ENCODE measurements at regions not wholly inside any gene's neighbourhood (a gene's known extent, or its start where the extent isn't known, plus 50 kb on each side); places are given as distances from the start of the nearest gene placed in this dataset.
A peak's percentile ranks its signal among the peaks of the same experiment; 100 is the strongest.

DNA sequence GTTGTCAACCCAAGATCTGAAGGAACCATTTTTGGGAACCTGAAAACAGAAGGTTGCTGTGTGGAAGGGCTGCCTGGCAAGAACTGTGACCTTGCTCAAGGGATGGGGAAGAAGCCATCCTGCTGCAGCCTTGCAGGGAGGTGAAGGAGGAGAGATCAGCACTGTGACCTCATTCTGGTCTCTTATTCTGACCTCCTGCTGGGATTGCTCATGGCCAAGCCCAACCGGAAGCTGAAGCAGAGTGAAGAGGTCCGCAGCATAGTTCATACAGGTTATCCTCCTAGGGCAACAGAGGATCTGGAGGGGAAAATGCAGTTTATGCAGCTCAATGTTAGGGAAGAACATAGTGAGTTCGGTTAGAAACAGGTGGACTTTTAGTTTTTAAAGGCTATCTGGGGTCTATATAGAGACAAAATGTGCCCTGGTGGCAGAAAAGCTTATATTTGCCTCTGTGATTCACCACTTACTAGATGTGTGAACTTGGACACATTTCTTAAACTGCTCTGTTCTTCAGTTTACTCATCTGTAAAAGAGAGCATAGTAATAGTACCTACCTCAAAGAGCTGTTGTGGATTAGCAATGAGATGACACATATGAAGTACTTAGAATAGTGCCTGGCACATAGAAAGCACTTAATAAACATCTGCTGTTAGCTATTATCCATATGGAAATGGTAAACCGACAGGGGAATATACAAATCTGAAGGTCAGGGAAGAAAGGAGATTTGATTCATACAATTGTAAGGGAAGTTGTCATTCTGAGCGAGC, 57.9 kb upstream of the BNC2 start:
- H3K27me3 ChIP-seq (ENCODE audit: insufficient read depth, low read length): no peaks in the 10 kb centered on the region
- H3K4me1 ChIP-seq (ENCODE audit: control insufficient read depth in 1 of 2, insufficient read depth in 2 of 2, low read length in 2 of 2): no peaks in the 10 kb centered on the region
- H3K4me2 ChIP-seq (ENCODE audit: low read length): no peak overlapping the region
- DNase-seq (ENCODE audit: low read depth, low spot score) (no peak), ATAC-seq (peak; percentile 25; the same call in 1 of the 2 replicates)
- H3K27ac ChIP-seq (ENCODE audit: low read depth, low read length): no peak overlapping the region
- no TSS peak for BruUV-seq (replicated peaks)
- ChIA-PET CTCF (no interaction called here), POLR2A (no interaction called here), RAD21 (ENCODE audit: low non-redundant PET in 1 of 2, low total read pairs in 2 of 2, uncharacterized antibody in 2 of 2, unreplicated experiment in 2 of 2) (no interaction called here)
- H3K79me2 ChIP-seq (ENCODE audit: insufficient read depth, low read length): no peaks in the 10 kb centered on the region
- H2AFZ ChIP-seq (ENCODE audit: low read depth, low read length, poor library complexity, severe bottlenecking): no peak overlapping the region
- H3K4me3 ChIP-seq (replicated peaks in 1 of 2; ENCODE audit: low read depth in 1 of 2, low read length in 2 of 2): no peak overlapping the region
- H3K36me3 ChIP-seq (ENCODE audit: control insufficient read depth in 1 of 2, insufficient read depth in 2 of 2, low read length in 2 of 2): no peaks in the 10 kb centered on the region
- H3K9me3 ChIP-seq (ENCODE audit: control insufficient read depth in 1 of 2, insufficient read depth in 1 of 2, low read depth in 1 of 2, low read length in 2 of 2): no peaks in the 10 kb centered on the region
- TF ChIP-seq, protein P1, sequence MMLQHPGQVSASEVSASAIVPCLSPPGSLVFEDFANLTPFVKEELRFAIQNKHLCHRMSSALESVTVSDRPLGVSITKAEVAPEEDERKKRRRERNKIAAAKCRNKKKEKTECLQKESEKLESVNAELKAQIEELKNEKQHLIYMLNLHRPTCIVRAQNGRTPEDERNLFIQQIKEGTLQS (IDR thresholded peaks at IDR 0.05): no peak
- no peak for TF ChIP-seq SP1 (IDR thresholded peaks at IDR 0.05; ENCODE audit: low read depth)
- no peak for TF ChIP-seq JUND (IDR thresholded peaks at IDR 0.05)
- no peak for TF ChIP-seq ZFX (IDR thresholded peaks at IDR 0.05)
- TF ChIP-seq, protein P2, sequence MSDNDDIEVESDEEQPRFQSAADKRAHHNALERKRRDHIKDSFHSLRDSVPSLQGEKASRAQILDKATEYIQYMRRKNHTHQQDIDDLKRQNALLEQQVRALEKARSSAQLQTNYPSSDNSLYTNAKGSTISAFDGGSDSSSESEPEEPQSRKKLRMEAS (IDR thresholded peaks at IDR 0.05): no peak
- no peak for TF ChIP-seq CBX3 (IDR thresholded peaks at IDR 0.05; ENCODE audit: low read depth)
- no peak for TF ChIP-seq EGR1 (IDR thresholded peaks at IDR 0.05; ENCODE audit: low read depth)
- TF ChIP-seq TCF7L2 (IDR thresholded peaks at IDR 0.05; ENCODE audit: borderline replicate concordance, extremely low read depth, insufficient read depth, insufficient read length): no peak
- TF ChIP-seq SRF (IDR thresholded peaks at IDR 0.05; ENCODE audit: low read depth): no peak
- TF ChIP-seq, protein P3, sequence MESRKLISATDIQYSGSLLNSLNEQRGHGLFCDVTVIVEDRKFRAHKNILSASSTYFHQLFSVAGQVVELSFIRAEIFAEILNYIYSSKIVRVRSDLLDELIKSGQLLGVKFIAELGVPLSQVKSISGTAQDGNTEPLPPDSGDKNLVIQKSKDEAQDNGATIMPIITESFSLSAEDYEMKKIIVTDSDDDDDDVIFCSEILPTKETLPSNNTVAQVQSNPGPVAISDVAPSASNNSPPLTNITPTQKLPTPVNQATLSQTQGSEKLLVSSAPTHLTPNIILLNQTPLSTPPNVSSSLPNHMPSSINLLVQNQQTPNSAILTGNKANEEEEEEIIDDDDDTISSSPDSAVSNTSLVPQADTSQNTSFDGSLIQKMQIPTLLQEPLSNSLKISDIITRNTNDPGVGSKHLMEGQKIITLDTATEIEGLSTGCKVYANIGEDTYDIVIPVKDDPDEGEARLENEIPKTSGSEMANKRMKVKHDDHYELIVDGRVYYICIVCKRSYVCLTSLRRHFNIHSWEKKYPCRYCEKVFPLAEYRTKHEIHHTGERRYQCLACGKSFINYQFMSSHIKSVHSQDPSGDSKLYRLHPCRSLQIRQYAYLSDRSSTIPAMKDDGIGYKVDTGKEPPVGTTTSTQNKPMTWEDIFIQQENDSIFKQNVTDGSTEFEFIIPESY (IDR thresholded peaks at IDR 0.05; ENCODE audit: extremely low read depth, insufficient replicate concordance, low read length): no peak
- TF ChIP-seq, protein P4, sequence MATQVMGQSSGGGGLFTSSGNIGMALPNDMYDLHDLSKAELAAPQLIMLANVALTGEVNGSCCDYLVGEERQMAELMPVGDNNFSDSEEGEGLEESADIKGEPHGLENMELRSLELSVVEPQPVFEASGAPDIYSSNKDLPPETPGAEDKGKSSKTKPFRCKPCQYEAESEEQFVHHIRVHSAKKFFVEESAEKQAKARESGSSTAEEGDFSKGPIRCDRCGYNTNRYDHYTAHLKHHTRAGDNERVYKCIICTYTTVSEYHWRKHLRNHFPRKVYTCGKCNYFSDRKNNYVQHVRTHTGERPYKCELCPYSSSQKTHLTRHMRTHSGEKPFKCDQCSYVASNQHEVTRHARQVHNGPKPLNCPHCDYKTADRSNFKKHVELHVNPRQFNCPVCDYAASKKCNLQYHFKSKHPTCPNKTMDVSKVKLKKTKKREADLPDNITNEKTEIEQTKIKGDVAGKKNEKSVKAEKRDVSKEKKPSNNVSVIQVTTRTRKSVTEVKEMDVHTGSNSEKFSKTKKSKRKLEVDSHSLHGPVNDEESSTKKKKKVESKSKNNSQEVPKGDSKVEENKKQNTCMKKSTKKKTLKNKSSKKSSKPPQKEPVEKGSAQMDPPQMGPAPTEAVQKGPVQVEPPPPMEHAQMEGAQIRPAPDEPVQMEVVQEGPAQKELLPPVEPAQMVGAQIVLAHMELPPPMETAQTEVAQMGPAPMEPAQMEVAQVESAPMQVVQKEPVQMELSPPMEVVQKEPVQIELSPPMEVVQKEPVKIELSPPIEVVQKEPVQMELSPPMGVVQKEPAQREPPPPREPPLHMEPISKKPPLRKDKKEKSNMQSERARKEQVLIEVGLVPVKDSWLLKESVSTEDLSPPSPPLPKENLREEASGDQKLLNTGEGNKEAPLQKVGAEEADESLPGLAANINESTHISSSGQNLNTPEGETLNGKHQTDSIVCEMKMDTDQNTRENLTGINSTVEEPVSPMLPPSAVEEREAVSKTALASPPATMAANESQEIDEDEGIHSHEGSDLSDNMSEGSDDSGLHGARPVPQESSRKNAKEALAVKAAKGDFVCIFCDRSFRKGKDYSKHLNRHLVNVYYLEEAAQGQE (IDR thresholded peaks at IDR 0.05; ENCODE audit: low read depth): no peak
- TF ChIP-seq SIN3A (IDR thresholded peaks at IDR 0.05; ENCODE audit: low read depth): no peak
- TF ChIP-seq RAD21 (IDR thresholded peaks at IDR 0.05; ENCODE audit: low read depth): no peak
- intact Hi-C loops (cut with micrococcal nuclease): loop anchor here (10.0 kb wide), 1 partner anchor 734 kb away; no protein-coding TSS in a partner anchor
- H3K9ac ChIP-seq (ENCODE audit: low read length): no peak overlapping the region
- no peaks in the 10 kb centered on the region for H4K20me1 ChIP-seq (ENCODE audit: insufficient read depth)
- no peaks in the 10 kb centered on the region for H3K9me2 ChIP-seq (ENCODE audit: insufficient read depth)

All from HCT116 (cell line).